ENCODE measurements at regions not wholly inside any gene's neighbourhood (a gene's known extent, or its start where the extent isn't known, plus 50 kb on each side); places are given as distances from the start of the nearest gene placed in this dataset.
A peak's percentile ranks its signal among the peaks of the same experiment; 100 is the strongest.

GRCh38 chrX:51437521-51437920 is 58.9 kb downstream of the NUDT11 start:
- 65 to 95% (median 79%) methylated on average over 1 of the region's 1 CpG for WGBS, 4 donors
- DNase-seq = no peak

GRCh38 chrX:51435101-51435500 is 61.3 kb downstream of the NUDT11 start:
- DNase-seq = no peak
- Histone ChIP-seq H3K9me3 (replicated peaks in 1 of 3) (no peaks in the 10 kb centered on the region), H3K27ac (no peak overlapping the region), H3K27me3 (peaks cover 3% of the 10 kb centered on the region), H3K4me1 (replicated peaks in 1 of 2) (no peaks in the 10 kb centered on the region), H3K36me3 (replicated peaks in 1 of 2) (no peaks in the 10 kb centered on the region), H3K4me3 (no peak overlapping the region)
- TF ChIP-seq POLR2A (IDR thresholded peaks at IDR 0.05) (no peak), CTCF (IDR thresholded peaks at IDR 0.05) (no peak)
- intact Hi-C loops (cut with DNase I) = no loop called here
- WGBS, 4 donors = 57 to 74% (median 63%) methylated on average over 1 of the region's 1 CpG

More at GRCh38 chrX:51437521-51437920, 58.9 kb downstream of the NUDT11 start:
- TF ChIP-seq CTCF (IDR thresholded peaks at IDR 0.05) (no peak), POLR2A (IDR thresholded peaks at IDR 0.05) (no peak)
- no peaks in the 10 kb centered on the region for H3K9me3 ChIP-seq (replicated peaks in 1 of 3)
- H3K27me3 ChIP-seq = peaks cover 3% of the 10 kb centered on the region
- H3K27ac ChIP-seq = no peak overlapping the region
- H3K4me1 ChIP-seq (replicated peaks in 1 of 2) = no peaks in the 10 kb centered on the region
- intact Hi-C loops (cut with DNase I) = no loop called here
- no peak overlapping the region for H3K4me3 ChIP-seq
- no peaks in the 10 kb centered on the region for H3K36me3 ChIP-seq (replicated peaks in 1 of 2)

DNA sequence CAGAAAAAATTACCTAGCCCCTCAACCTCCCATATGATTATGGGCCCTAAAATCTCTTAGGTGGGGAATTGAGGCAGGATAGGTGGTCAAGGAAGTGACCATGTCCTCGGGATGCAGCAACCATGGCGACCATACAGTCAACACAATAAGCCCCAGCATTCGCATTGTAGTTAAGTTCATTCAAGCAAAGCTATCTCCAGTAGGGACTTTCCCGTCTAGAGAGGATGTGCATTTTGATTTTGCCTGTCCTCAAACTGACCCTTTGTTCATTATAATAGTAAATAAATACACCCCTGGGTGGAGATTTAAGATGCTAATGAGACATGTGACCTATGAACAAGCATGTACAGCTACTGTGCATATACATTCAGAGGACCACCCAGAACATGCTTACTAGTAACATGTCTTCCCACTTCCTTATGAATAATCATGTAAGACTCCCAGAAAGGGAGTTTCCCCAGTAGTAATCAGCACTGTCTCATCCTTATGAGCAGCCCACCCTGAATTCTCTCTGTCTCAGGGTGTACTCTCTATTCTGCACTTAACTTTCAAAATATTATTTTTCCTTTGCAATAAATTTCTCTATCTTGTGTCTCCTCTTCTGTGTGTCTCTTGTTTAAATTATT is 74.3 kb downstream of the NUDT11 start:
- no peak for TF ChIP-seq POLR2A (IDR thresholded peaks at IDR 0.05)
- H3K9me3 ChIP-seq (replicated peaks in 1 of 3) = no peaks in the 10 kb centered on the region
- no peaks in the 10 kb centered on the region for H3K4me1 ChIP-seq (replicated peaks in 1 of 2)
- no peak for DNase-seq
- peaks cover 8% of the 10 kb centered on the region for H3K27me3 ChIP-seq
- H3K36me3 ChIP-seq (replicated peaks in 1 of 2) = no peaks in the 10 kb centered on the region
- no peak overlapping the region for H3K27ac ChIP-seq
- intact Hi-C loops (cut with DNase I) = loop anchor here in 1 of 2 donors (5.0 kb wide), 1 partner anchor 85 kb away; no protein-coding TSS in a partner anchor
- WGBS, 4 donors = 58 to 83% (median 66%) methylated on average over 2 to 4 of the region's 4 CpGs
- H3K4me3 ChIP-seq = no peak overlapping the region

- no peak overlapping the region for H3K4me3 ChIP-seq
- WGBS, 4 donors = 4 to 7% (median 6%) methylated on average over 5 of the region's 5 CpGs
- TF ChIP-seq CTCF (IDR thresholded peaks at IDR 0.05) (peak; percentile 42 to 86 (median 56)), POLR2A (IDR thresholded peaks at IDR 0.05) (no peak)
- H3K27me3 ChIP-seq = peaks cover 8% of the 10 kb centered on the region
- no peaks in the 10 kb centered on the region for H3K4me1 ChIP-seq (replicated peaks in 1 of 2)
- H3K9me3 ChIP-seq (replicated peaks in 1 of 3) = no peaks in the 10 kb centered on the region
- no peaks in the 10 kb centered on the region for H3K36me3 ChIP-seq (replicated peaks in 1 of 2)
- peak in 5 of 7 donors; percentile 10 to 37 (median 34) for DNase-seq
- intact Hi-C loops (cut with DNase I) = loop anchor here in 1 of 2 donors (5.0 kb wide), 1 partner anchor 83 kb away; no protein-coding TSS in a partner anchor
- H3K27ac ChIP-seq = no peak overlapping the region
Measured at GRCh38 chrX:51420610-51421009, 75.8 kb downstream of the NUDT11 start.

DNA sequence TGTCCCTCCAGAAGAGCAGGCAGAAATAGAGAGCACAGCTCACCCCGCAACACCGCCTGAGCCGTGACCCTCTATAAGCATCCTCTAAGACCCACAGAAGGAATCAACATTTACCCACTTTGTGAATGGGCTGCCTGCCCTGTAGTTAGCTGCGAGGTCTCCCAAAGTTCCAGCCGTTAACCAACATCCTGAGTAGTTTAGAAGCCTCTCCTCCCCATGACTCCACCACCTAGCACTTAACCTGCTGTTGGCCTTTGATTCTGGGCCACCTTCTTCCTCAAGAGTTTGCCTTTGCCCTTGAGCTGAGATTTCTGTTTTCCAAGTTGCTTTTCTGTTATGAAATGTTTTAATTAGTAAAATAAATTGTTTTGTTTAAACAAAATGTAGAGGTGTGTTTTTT is 75.8 kb downstream of the NUDT10 start:
- intact Hi-C loops (cut with DNase I) = no loop called here
- Histone ChIP-seq H3K4me1 (replicated peaks in 1 of 2) (no peaks in the 10 kb centered on the region), H3K9me3 (replicated peaks in 1 of 3) (no peaks in the 10 kb centered on the region), H3K27ac (no peak overlapping the region), H3K36me3 (replicated peaks in 1 of 2) (no peaks in the 10 kb centered on the region), H3K4me3 (no peak overlapping the region), H3K27me3 (peaks cover 17% of the 10 kb centered on the region)
- TF ChIP-seq CTCF (IDR thresholded peaks at IDR 0.05) (no peak), POLR2A (IDR thresholded peaks at IDR 0.05) (no peak)
- DNase-seq = no peak
- WGBS, 4 donors = 73 to 95% (median 87%) methylated on average over 4 to 5 of the region's 5 CpGs
